ENCODE measurements at regions not wholly inside any gene's neighbourhood (a gene's known extent, or its start where the extent isn't known, plus 50 kb on each side); places are given as distances from the start of the nearest gene placed in this dataset.
"Not testable (repeated sequence)": the region's sequence is repeated elsewhere in the genome, so short reads cannot be mapped to it uniquely, and the experiment has no call there.

GRCh38 chr2:142813830-142814829 is 63.3 kb upstream of the KYNU start:
- Mint-ChIP-seq H3K27me3 (ENCODE audit: insufficient read depth, unreplicated experiment) (peaks cover under 1% of the 10 kb centered on the region), H3K27ac (ENCODE audit: unreplicated experiment) (no peak overlapping the region), H3K4me1 (ENCODE audit: low read depth, unreplicated experiment) (peaks cover 8% of the 10 kb centered on the region), H3K36me3 (ENCODE audit: insufficient read depth, unreplicated experiment) (no peaks in the 10 kb centered on the region), H3K9me3 (ENCODE audit: unreplicated experiment) (no peaks in the 10 kb centered on the region), H3K4me3 (ENCODE audit: unreplicated experiment) (no peak overlapping the region)
- Histone ChIP-seq H3K36me3 (ENCODE audit: control insufficient read depth, insufficient read depth, low read length) (no peaks in the 10 kb centered on the region), H3K27me3 (replicated peaks; ENCODE audit: control insufficient read depth, insufficient read depth, low read length) (no peaks in the 10 kb centered on the region), H3K9me3 (no peaks in the 10 kb centered on the region), H3K4me3 (ENCODE audit: low read depth, low read length) (no peak overlapping the region), H3K4me1 (no peaks in the 10 kb centered on the region)
- DNase-seq = no peak
- TF ChIP-seq CTCF (IDR thresholded peaks at IDR 0.05; ENCODE audit: insufficient read depth in 1 of 2, low read depth in 1 of 2, low read length in 1 of 2, severe bottlenecking in 1 of 2, unreplicated experiment in 1 of 2) = no peak
- no TSS peak for BruUV-seq (replicated peaks)
- ChIA-PET CTCF (no interaction called here), POLR2A (no interaction called here)
- intact Hi-C loops (cut with micrococcal nuclease; ENCODE audit: unreplicated experiment) = no loop called here

- H3K27ac Mint-ChIP-seq (ENCODE audit: unreplicated experiment); CTCF ChIA-PET; H3K4me1 ChIP-seq; H3K4me1 Mint-ChIP-seq (ENCODE audit: low read depth, unreplicated experiment); BruUV-seq (replicated peaks); H3K27me3 ChIP-seq (replicated peaks; ENCODE audit: control insufficient read depth, insufficient read depth, low read length); H3K27me3 Mint-ChIP-seq (ENCODE audit: insufficient read depth, unreplicated experiment); H3K9me3 Mint-ChIP-seq (ENCODE audit: unreplicated experiment); H3K36me3 ChIP-seq (ENCODE audit: control insufficient read depth, insufficient read depth, low read length); intact Hi-C loops (cut with micrococcal nuclease; ENCODE audit: unreplicated experiment); H3K9me3 ChIP-seq; POLR2A ChIA-PET; H3K36me3 Mint-ChIP-seq (ENCODE audit: insufficient read depth, unreplicated experiment): not testable (repeated sequence)
- H3K4me3 Mint-ChIP-seq (ENCODE audit: unreplicated experiment) = peak overlapping the region; percentile 49
- peak; percentile 4 to 43 for DNase-seq
- peak overlapping the region; percentile 12; the same call in 1 of the 2 replicates for H3K4me3 ChIP-seq (ENCODE audit: low read depth, low read length)
Observed at GRCh38 chr2:142811644-142812043, 65.8 kb upstream of the KYNU start.

- ChIA-PET POLR2A (no interaction called here), CTCF (no interaction called here)
- Mint-ChIP-seq H3K9me3 (ENCODE audit: unreplicated experiment) (no peaks in the 10 kb centered on the region), H3K4me3 (ENCODE audit: unreplicated experiment) (no peak overlapping the region), H3K27me3 (ENCODE audit: insufficient read depth, unreplicated experiment) (no peaks in the 10 kb centered on the region), H3K27ac (ENCODE audit: unreplicated experiment) (no peak overlapping the region), H3K36me3 (ENCODE audit: insufficient read depth, unreplicated experiment) (no peaks in the 10 kb centered on the region), H3K4me1 (ENCODE audit: low read depth, unreplicated experiment) (no peaks in the 10 kb centered on the region)
- no peak for DNase-seq
- BruUV-seq (replicated peaks) = no TSS peak
- Histone ChIP-seq H3K9me3 (no peaks in the 10 kb centered on the region), H3K4me3 (ENCODE audit: low read depth, low read length) (no peak overlapping the region), H3K36me3 (ENCODE audit: control insufficient read depth, insufficient read depth, low read length) (no peaks in the 10 kb centered on the region), H3K27me3 (replicated peaks; ENCODE audit: control insufficient read depth, insufficient read depth, low read length) (no peaks in the 10 kb centered on the region), H3K4me1 (no peaks in the 10 kb centered on the region)
- TF ChIP-seq CTCF (IDR thresholded peaks at IDR 0.05; ENCODE audit: insufficient read depth in 1 of 2, low read depth in 1 of 2, low read length in 1 of 2, severe bottlenecking in 1 of 2, unreplicated experiment in 1 of 2) = no peak
- intact Hi-C loops (cut with micrococcal nuclease; ENCODE audit: unreplicated experiment) = no loop called here
Observed at GRCh38 chr2:142805244-142805643, 72.2 kb upstream of the KYNU start.

All from Caco-2 (cell line).